Activated CD8-positive, alpha-beta memory T cell treated with anti-CD3 and anti-CD28 coated beads, Interleukin-2, amount 50 U/mL, for 1 hour (primary cell): ENCODE measurements at regions not wholly inside any gene's neighbourhood (a gene's known extent, or its start where the extent isn't known, plus 50 kb on each side); places are given as distances from the start of the nearest gene placed in this dataset.
"Not testable (repeated sequence)": the region's sequence is repeated elsewhere in the genome, so short reads cannot be mapped to it uniquely, and the experiment has no call there.

Experiments
- DNase-seq: peaks from one replicate; pipeline ENCODE4 v3.0.0-alpha.2; 2020; ENCODE audit errors: extremely low read depth

DNA sequence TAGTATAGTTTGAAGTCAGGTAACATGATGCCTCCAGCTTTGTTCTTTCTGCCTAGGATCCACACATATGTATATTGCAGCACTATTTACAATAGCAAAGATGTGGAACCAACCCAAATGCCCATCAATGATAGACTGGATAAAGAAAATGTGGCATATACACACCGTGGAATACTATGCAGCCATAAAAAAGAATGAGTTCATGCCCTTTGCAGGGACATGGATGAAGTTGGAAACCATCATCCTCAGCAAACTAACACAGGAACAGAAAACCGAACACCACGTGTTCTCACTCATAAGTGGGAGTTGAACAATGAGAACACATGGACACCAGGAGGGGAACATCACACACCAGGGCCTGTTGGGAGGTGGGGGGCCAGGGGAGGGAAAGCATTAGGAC is 1111.5 kb downstream of the BRD1 start:
- DNase-seq: not testable (repeated sequence)

DNA sequence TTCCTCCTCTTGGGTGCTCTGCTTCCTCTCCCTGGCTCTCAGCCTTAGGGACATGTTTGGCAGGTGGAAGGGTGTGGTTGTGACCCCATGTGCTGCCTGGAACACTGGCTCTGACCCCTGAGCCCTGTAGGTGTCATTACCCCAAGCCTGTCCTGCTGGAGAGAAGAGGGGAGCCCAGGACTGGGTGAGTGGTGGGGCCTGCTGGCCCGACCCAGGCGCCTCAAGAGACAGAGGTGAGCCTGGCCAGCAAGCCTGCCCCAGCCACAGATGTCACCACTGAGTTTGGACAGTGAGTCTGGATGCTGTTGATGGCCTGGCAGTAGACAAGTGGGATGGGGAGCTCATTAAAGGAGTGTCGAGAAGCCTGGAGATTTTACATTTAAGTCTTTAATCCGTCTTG is 1112.2 kb downstream of the BRD1 start:
- no peak for DNase-seq

DNA sequence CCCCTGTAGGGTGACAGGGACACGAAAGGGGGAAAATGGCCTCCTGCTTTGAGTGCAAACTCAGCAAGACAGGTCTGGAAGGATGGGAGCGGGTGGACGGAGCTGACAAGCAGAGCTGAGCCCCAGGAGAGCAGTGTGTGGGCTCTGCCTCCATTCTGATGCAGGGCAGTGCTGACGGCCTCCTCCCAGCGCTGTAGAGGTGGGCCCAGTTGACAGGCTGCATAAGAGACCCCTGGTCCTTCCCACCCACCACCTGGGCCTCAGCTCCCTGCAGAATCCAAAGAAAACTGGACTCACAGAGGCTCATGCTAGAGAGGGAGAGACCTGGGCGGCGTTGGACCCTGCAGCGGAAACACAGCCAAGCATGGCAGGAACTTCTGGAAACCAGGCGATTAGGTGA is 1113.4 kb downstream of the BRD1 start:
- no peak for DNase-seq

DNA sequence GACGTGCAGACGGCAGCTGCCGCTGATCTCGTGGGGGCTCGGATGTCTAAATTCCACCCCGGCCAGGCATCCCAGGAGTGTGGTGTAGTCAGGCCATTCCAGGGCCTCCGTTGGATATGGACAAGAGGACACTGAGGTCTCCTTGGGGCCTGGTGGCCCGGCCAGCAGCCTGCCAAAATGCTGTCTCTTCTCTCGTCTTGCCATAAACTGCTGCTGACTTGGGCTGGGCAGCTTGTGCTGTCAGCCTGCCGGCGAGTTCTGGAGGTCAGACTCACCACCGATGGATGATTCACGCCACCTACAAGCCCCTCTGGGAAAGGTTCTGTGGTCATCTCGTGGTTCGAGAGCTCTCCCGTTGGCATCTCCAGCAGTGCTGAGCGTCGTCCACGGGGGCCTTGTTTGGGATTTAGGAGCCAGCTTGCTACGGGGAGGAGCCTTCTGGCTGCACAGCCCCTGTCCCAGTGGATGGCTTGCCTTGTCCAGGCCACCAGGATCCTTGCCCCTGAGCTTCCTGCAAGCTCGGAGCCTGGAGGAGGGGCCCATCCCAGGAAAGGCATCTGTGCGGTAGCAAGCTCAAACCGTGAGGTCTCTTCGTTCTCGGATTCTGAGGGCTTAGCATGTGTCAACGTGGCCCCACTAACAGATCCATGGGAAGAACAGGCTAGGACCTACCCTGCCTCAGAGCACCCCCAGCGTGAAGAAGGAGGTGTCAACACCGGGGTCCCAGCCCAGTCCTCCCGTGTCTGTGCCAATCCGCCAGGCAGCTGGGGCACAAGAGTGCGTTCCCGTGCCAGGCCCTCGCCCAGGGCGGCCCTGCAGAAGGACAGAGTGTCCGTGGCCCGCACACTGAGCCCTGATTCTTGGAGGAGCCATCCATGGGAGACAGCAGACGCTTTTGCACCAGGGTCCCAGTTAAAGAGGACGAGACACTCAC is 1114.1 kb downstream of the BRD1 start:
- DNase-seq: no peak

DNA sequence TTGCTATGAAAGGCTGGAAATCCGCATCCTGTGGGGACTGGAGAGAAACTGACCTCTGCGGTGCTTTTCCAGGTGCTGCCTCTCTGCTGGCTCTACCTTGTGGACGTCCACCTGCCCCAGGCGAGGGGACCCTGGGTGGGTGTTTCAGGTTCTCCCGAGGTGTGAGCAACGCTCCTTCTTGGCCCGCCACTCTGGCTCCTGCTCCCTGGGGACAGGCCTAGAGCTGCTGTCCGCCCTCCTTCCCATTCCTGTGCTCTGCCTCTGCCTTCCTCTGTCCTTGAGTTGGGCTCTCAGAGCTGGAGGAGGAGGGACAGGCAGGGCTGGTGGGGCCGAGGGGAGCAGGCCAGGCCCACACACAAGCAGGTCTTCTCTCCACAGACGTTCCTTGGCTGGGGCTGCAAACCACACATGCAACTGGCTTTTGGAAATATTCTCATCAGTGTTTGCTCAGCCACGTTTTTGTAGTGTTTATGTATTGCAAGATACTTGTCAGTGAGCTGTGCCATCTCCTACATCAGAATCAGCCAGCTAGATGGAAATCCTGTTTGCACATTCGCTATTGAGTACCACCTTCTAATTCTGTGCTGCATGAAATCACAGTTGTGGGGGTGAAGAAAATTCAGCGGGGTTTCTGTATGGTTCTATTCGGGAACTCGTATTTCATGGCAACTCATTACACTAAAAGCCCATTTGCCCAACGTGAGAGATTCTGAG is 1115.0 kb downstream of the BRD1 start:
- DNase-seq: no peak

DNA sequence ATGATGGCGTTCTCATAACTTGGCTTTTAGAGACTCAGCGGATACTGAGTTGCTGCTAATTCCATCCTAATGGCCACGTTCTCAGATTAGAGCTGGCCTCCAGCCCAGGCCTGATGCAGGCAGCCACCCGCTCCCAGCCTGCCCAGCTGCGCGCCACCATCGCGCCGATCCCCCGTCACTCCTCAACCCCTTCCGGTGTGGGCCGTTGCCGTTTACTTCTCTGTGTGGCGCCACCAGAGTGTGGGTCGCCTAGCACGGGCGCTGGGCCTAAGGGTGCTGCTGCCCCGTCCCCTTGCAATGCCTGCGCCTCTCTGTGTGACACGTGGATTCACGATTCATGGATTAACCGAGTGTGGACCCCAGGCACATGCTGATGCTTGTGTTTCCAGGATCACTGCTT is 1116.0 kb downstream of the BRD1 start:
- DNase-seq: no peak

DNA sequence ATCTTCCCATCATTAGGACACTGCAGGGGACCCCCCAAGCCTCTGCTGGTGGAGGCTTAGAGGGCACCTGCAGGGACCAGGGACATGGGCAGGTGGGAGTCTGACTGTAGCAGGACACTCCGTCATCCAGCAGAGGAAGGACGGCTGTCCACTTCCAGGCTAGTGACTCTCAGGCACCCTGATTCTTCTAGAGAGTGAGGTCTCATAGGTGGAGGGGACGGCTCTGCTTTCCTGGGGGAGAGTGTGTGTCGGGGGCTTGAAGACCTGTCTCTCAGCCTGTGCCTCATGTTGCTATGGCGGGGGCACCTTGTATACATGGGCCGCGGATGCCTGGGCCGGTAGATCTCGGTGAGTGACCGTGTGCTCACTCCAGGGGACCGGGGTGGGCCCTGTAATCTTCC is 1116.6 kb downstream of the BRD1 start:
- no peak for DNase-seq

DNA sequence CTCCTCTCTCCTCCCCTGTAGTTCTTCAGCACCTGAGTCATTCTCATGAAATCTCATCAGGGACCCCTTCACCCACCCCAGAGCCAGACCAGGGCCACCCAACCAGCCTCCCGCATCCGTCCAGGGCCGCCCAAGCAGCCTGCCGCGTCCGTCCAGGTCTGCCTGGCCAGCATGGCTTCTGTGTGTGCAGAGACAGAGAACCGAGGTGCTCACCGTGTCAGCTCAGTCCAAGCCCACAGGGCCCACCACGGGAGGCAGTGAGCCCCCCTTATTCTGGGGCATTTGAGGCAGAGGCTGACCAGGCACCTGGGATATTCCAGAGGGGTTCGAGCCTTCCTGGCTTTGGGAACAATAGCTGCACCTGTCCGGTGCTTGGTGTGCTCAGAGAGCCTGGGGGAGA is 1117.3 kb downstream of the BRD1 start:
- no peak for DNase-seq

DNA sequence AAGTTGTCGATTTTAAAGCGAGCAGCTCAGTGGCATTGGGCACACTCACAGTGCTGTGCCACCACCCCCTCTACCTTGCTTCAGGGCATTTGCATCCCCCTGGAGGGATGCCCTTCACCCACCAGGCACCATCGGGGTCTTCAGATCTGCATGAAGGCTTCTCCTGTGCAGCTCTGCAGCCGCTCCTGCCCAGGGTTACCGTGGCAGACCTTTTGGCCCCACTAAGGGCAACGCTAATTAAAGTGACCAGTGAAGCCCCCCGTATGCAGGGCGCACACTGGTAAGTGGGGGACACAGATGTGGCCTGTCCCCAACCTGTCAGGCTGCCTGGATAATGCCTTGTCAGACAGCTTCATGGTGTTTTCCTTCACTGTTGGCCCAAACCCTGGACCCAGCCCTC is 1117.7 kb downstream of the BRD1 start:
- DNase-seq: no peak

DNA sequence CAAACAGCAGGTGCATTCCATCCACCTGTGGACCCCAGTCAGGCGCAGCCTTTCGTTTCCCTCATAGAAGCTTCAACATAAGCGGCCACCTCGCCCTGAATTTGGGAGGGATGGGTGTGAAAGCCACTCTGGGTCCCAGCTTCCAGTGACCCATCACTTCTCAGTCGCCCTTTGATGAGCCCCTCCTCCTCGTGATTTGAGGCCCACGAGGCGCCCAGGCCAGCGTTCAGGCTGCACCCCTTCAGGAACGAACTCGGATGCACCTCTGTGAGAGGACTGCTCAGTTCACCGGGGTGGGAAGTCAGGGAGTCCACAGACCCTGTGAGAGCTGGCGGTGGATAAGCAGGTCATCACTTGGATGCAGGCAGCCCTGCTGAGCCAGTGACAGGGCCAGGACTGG is 1118.2 kb downstream of the BRD1 start:
- no peak for DNase-seq

DNA sequence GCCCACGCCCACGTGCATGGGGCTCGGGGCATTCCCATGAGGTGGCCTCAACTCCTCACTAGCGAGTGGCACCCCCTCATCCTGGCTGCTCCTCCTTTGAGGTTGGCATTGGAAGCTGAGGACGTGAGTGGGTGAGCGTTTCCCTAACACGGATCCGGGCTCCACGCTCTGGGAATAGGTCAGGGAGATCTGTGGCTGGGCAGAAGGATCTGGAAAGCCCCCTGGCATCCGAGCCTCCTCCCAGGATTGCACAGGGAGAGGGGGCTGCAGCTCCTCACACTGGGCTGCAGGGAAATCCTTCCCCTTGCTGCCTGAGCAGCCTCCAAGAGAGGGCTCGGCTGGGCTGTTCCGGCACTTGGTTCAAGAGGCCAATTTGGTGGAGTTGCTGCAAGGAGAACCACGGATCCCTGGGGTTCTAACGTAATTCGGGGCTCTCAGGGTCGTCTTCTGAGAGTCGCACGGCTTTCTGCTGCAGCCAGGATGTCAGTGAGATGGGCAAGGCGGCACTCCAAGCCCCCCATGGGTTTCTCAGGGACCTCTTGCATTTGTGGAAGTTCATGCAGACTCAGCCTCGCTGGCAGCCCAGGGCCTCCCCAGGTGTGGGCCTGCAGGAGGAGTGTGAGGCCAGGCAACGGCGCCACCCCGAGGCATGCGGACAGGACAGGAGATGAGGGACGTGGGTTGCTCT is 1119.0 kb downstream of the BRD1 start:
- DNase-seq: no peak

DNA sequence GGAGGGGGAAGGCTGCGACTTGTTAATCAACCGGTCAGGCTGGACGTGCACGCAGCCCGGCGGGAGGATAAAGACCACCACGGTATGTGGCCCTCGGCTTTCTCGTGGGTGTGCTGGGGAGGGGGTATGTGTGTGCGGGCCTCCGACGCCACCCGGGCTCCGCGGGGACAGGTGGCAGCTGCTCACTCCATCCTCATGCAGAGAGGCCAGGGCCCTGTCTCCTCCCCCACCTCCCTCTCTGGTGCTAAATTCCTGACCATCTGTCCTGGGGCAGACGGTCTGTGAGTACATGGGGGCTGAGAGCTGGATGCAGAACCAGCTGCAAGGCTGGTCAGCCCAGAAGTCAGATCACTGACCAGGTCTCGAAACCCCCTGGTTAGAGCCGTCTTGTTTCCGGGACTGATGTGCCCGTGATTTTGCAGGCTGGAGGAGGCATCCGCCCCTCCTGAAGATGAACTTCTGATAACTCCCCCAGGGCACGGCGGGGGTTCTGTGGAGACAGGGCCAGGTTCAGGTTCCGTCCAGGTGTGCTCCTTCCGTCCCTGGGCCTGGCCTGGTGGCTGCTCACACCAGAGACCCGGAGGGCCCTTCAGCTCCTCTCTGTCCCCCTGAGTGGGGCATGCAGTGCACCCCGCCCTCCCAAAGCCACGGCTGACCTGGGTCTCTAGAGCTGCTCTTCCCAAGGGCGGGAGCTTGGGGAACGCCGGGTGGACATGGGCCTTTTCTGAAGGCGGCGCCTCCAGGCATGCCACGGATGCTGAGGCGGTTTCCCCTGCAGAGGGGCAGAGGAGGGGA is 1119.7 kb downstream of the BRD1 start:
- no peak for DNase-seq

DNA sequence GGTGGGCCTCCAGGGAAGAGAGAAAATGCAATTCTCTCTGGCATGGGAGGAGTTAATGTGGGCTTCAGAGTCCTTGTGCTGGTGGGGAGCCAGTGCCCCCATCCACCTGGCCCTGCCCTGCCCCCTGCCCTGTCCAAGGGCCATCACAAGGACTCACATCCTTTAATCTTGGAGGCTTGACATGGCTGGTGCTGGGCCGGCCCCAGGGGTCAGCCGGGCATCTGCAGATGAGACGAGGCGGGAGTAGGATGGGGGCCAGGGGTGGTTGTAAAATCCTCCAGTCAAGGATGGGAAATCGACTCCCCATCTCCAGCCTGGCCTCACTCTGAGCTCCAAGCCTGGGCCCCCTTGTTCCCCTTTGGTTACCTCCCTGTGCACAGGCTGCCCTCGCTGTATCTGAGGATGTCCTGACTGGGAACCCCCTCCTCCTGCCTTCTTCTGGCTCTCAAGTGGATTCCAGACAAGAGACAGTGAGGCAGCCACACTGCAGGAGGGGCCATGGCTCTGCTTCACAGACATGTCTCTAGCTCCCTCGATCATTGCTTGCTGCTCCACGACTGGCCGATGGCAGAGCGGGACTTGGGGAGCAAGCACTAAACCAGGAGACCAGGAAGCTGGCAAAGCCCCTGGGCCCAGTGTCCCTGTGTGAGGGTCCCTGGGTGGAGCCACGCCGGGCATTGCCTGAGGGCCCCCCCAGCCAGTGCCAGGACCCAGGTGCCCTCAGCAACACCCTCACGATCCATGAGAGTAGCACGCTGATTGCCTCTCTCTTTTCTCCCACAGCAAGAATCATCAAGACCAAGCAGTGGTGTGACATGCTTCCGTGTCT is 1120.5 kb downstream of the BRD1 start:
- no peak for DNase-seq

DNA sequence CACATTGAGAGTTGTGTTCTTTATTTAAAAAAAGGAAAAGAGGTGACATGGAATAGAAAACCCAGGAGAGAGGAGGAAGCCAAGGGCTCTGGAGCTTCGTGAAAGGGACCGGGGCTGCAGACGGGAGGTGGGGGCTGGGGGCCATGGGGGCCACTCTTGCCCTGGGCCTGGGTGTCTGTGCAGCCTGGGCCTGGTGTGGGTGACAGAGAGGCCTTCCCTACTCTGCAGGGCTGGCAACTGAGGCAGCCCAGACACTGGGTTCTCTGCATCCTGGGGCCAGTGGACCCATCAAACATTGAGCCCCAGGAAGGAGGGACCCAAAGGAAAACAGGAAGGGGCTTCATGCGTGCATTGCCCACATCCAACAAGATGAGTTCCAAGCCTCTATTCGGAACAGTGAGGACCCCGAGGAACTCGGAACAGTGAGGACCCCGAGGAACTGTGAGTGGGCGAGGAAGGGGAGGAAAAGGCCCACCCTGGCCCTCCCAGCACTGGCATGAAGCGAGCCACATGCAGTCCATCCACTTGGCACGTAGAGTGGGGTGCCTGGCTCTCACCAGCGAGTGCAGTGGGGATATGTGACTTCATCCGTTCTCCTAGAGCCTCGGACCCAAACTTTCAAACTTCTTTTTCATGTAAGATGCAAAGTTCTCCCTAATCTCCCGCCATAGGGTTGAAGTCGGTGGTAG is 1121.6 kb downstream of the BRD1 start:
- no peak for DNase-seq

DNA sequence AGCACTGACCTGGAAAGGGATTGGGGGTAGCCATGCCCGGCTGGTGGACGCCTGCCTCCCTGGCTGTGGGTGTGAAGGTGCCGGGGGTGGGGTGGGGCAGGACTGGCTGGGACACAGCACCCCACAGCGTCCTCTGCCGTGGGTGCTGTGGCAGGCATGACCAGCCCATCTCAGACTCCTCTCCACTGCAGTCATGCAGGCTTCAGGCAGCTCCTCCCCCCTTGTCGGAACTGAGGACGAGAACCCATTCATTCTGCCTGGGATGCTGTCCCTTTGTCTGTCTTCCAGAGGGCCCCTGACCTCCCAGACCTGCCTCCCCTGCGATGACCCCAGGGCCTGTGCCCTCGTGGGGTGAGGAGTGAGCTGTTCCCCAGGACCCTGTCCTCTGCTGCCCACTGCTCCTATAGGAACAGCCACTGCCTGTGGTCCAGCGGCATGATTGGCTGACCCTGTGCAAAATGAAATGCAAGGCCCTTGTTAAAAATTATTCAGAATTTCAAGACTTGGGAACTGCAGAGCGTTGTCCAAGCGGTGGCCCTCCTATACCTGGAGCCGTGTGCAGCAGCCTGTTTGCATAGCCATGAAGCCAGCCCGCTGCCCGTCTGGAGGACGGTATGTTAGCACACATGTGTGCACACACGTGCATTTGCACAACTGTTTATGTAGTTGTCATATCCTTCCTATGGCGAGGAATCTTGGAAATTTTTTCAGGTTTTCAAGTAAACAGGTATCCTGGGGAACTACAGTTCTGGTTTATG is 1122.3 kb downstream of the BRD1 start:
- DNase-seq: no peak

DNA sequence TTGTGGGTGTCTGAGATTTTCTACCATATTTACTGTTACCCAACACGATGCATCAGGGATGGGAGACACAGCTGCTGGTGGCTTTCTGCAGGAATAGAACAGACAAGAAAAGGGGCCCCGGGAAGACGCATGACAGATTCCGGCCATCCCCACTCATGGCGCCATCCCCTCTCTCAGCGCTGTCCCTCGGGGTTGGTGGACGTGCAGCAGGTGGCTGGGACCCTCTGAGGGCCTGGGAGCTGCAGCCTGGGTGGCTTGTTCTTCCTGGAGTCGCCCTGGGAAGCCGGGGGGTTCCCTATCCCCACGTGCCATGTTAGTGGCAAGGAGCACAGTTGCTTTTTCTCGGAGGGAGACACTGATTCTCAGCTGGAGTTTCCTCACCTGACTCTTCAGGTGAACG is 1123.3 kb downstream of the BRD1 start:
- no peak for DNase-seq

DNA sequence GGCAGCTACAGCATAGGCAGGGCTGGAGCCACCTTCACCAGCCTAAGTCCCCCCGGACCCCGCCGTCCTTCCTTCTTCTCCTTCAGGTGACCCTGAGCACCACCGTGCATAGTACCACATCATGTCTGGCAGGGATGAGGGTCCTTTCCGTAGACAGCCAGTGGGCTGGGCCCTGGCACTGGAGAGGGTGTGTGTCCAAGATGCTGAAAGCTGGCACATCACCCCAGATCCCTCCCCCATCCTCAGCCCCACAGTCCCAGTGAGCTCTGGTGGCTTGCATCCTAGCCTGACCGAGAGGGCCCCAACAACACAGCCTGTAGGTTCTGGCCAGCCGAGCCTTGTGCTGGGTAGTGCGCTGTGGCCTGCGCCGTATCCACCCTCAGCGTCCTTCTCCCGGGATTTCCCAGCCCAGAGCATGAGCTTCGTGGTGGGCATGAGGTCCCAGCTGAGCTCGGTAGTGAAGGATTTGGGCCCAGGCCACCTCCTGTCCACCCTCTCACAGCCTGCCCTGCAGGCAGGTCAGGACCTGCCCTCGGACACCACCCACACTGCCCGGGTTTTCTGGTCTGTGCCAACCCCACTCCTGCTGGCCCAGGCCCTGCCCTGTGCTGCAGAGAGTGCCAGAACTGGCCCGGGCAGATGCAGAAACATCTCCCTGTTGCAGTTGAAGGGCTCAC is 1124.3 kb downstream of the BRD1 start:
- no peak for DNase-seq

DNA sequence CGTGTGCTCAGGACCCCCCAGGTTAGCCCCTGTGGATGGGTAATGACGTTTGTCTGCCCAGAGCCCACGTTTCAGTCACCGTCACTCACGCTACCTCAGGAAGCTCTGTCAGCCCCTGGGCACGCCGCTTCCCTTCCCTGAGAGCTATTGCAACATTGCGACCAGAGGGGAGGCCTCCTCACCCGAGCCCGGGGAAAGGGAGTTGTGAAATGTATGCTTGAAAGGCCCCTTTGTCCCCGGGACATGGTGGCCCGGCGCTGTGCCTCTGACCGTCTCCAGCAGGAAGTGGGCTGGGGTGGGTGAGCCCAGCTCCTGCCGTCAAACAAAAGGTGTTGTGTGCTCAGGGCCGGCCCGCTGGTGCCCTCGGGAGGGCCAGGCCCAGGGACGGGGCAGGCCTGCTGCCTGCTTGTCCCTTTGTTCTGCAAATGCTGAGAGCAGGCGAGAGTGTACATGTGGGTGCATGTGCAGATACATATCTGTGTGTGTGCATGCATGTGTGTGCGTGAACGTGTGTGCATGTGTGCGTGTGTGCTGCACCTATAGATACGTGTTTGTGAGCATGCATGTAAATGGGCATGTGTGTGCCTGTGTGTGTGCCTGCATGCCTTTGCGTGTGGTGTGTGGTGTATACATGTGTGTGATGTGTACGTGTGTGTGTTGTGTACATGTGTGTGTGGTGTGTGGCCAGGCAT is 1125.0 kb downstream of the BRD1 start:
- DNase-seq: no peak
